AG08396 (cell line): ENCODE measurements at regions not wholly inside any gene's neighbourhood (a gene's known extent, or its start where the extent isn't known, plus 50 kb on each side); places are given as distances from the start of the nearest gene placed in this dataset.
"Not testable (repeated sequence)": the region's sequence is repeated elsewhere in the genome, so short reads cannot be mapped to it uniquely, and the experiment has no call there.

Source experiments
- DNase-seq: peaks from one replicate; pipeline ENCODE4 v3.0.0; 2012; ENCODE audit warnings: low spot score, mixed read lengths

- DNase-seq, result not testable (repeated sequence)
Observed at GRCh38 chr14:105621479-105622328, 95.3 kb downstream of the TMEM121 start.

GRCh38 chr14:105622329-105622955 is 96.1 kb downstream of the TMEM121 start:
- no peak for DNase-seq

- DNase-seq, result not testable (repeated sequence)
Observed at GRCh38 chr14:105623178-105623577, 96.8 kb downstream of the TMEM121 start.

- not testable (repeated sequence) for DNase-seq
Observed at GRCh38 chr14:105624346-105624745, 98.0 kb downstream of the TMEM121 start.

- not testable (repeated sequence) for DNase-seq
Observed at GRCh38 chr14:105624749-105625434, 98.5 kb downstream of the TMEM121 start.

- DNase-seq, result not testable (repeated sequence)
Observed at GRCh38 chr14:105625448-105625847, 99.1 kb downstream of the TMEM121 start.

GRCh38 chr14:105626111-105626510 is 99.7 kb downstream of the TMEM121 start:
- not testable (repeated sequence) for DNase-seq

GRCh38 chr14:105626651-105627050 is 100.3 kb downstream of the TMEM121 start:
- DNase-seq, result not testable (repeated sequence)

- DNase-seq, result not testable (repeated sequence)
Observed at GRCh38 chr14:105627287-105627686, 100.9 kb downstream of the TMEM121 start.

- no peak for DNase-seq
Observed at GRCh38 chr14:105627701-105628100, 101.3 kb downstream of the TMEM121 start.

- DNase-seq, result not testable (repeated sequence)
Observed at GRCh38 chr14:105628126-105628525, 101.7 kb downstream of the TMEM121 start.

GRCh38 chr14:105628531-105629067 is 102.2 kb downstream of the TMEM121 start:
- not testable (repeated sequence) for DNase-seq

- not testable (repeated sequence) for DNase-seq
Observed at GRCh38 chr14:105629091-105629885, 102.9 kb downstream of the TMEM121 start.

- DNase-seq, result no peak
Observed at GRCh38 chr14:105629886-105630215, 103.5 kb downstream of the TMEM121 start.

- DNase-seq, result not testable (repeated sequence)
Observed at GRCh38 chr14:105630293-105630934, 104.0 kb downstream of the TMEM121 start.

- DNase-seq, result not testable (repeated sequence)
Observed at GRCh38 chr14:105630935-105631779, 104.8 kb downstream of the TMEM121 start.

GRCh38 chr14:105632010-105632409 is 105.6 kb downstream of the TMEM121 start:
- no peak for DNase-seq

GRCh38 chr14:105633596-105633995 is 107.2 kb downstream of the TMEM121 start:
- not testable (repeated sequence) for DNase-seq

- DNase-seq, result no peak
Observed at GRCh38 chr14:105635560-105635959, 109.2 kb downstream of the TMEM121 start.

- DNase-seq, result not testable (repeated sequence)
Observed at GRCh38 chr14:105636021-105636420, 109.6 kb downstream of the TMEM121 start.
